ENCODE measurements at regions not wholly inside any gene's neighbourhood (a gene's known extent, or its start where the extent isn't known, plus 50 kb on each side); places are given as distances from the start of the nearest gene placed in this dataset.

DNA sequence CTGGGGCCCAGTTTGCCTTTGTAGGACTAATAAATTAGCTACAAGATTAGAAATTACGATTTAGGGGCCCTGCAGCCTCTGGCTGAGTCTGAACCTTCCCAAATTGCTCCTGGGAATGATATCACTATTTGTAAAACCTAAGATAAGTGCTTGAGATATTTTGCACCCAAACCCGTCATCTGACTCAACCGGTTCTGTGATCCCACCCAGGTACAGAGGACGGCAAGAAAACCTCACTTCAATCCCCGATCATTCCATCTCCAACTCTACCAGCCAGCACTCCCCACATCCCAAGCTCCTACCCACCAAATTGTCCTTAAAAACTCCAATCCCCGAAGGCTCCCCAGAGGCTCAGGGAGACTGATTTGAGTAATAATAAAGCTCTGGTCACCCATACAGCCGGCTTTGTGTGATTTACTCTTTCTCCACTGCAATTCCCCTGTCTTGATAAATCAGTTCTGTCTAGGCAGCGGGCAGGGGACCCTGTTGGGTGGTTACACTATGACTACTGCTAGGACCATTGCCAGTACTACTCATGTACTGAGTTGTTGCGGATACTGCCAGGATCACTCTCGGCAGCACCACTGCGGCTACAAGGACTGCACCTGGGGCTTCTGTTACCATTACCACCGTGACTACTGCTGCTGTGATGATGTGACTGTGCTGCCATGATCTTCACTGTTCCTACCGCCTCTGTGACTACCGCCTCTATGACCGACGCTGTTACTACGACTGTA lies 73.1 kb downstream of the IRF8 start:
- no peak for DNase-seq

DNA sequence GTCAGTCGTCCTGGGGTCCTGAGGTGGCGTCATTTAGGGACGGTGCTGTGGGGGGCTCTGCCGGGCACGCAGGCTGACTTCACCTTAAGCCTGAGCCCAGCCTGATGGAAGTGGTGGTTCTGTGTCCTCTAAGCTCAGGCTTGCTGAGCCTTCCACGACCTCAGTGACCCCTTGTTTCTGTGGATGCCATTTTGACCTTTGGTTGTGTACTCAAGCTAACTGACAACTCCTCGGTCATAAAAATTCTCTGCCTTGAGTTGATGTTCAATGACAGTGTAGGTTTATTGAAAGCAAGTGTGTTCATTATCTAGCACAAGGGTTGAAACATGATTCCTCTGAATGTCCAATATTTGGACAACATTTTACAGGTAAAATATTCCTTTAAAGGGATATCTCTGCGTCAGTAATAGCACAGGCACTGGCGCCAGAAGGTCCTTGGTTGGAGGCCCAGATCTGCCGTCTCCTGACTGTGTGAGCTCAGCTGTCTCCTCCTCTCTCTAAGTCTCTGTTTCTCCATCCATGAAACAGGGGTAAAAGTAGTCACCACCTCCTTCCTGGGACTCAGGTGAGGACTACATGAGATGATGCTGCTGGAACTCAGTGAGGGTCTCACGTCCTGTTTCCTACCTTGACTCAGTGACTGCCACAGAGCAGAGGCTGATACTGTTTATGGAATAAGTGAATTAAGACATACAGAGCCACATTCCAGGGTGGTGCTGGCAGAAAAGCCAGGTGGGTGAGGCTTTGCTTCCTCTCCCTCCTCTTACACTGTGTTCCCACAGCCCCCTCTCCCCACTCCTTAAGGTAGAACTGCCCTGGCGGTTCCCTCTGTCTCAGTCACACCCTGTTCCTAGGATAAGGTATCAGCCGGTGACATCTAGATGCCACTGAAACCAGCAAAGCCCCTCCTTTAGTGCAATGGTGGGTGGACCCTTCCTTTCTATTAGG lies 75.7 kb downstream of the IRF8 start:
- DNase-seq, result no peak

GRCh38 chr16:85975451-85975981 lies 76.6 kb downstream of the IRF8 start:
- DNase-seq, result no peak

GRCh38 chr16:85978291-85978775 lies 79.4 kb downstream of the IRF8 start:
- DNase-seq, result no peak

GRCh38 chr16:85978976-85979375 lies 80.0 kb downstream of the IRF8 start:
- no peak for DNase-seq

DNA sequence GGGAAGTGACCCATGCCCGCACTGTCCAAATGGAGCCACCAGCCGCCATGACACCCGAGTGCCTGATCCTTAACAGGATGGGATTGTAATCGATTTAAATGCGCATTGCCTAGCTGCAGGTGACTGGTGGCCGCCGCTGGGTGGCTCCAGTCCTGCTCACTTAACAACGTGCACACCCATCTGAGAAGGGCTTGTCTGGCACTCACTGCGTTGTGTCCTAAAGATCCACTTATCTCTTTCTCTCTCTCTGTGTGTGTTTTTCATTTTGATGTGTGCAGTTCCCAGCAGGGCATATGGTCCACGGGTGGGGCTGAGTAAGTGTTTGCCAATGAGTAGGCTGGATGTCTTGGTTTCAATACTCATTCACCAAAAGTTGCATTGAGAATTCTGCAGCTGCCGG lies 80.6 kb downstream of the IRF8 start:
- DNase-seq, result no peak

DNA sequence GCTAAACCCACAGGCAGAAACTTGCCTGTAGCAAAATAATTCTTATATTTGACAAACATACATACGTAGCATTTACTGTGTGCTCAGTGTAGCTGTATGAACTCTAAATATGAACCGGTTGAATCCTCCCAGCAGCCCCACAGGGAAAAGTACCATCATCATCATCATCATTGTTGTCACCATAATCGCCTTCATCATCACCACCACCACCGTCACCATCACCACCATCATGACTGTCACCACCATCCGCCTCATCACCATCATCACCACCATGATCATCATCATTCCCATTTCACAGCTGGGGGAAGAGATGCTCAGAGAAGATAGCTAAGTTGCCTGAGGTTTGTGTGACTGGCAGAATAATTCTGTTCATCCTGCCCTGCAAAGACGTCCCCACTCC lies 81.7 kb downstream of the IRF8 start:
- DNase-seq, result no peak

DNA sequence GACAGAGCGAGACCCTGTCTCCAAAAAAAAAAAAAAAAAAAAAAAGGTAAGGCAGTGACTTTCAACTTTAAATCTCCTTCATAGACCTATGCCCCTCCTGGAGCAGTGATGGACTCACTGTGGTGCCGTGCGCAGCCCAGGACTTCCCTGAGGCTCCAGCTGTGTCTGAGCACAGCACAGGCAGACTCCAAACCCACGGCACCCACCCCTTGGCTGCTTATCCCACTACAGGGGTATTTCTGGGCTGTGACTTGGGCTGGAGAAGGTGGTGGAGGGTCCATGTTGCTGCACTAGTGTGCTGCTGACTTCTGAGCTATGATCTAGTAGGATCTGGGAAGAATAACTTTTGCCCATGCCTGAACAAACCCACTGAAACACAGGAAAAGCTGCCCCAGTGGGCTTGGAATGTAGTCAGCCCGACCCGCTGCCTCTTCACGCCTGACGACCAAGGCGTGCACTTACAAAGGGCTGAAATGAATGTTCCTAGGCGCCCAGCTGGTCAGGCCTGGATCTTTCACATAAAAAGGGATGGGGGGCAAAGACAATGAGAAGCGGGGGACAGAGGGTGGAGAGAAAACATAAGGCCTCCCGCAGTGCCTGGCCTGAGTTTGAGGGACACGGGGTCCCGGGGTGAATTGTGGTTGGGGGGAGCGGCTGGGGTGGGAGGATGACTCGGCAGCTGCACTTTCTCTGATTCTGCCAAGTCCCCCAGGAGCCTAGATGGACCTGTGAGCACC lies 83.0 kb downstream of the IRF8 start:
- no peak for DNase-seq

DNA sequence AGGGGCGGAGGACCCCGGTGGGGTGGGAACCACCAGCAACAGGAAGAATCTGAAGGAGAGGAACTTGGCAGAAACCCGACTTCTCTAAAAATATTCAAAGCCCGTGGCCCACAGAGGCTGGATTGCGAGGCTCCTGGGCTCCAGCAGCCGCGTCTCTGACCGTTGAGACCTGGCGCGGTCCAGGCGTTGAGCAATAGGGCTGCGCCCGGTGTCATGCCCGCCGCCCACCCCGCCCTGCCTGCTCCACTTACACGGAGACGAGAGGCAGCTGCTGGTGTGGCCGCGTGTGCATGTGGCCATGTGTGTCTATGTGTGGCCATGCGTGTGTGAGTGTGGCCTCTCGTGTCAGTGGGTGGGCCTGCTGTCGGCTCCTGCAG lies 83.6 kb downstream of the IRF8 start:
- DNase-seq, result no peak

DNA sequence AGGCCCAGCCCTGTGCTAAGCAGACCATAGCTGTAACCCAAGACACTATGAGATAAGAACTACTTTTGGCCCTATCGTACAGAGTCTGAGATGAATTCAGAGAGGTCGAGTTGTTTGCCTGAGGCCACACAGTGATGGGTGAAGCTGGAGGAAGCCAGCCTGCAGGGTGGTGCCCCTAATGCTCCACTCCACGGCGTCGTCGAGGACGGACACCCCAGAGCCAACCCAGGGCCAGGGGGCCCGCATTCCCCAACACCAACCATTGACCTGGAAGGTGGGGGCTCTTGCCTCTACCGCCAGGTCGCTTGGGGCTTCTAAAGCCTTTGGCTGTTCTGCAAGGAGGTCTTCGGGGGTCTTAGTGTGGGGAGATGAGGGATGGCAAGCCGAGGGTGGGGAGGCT lies 84.1 kb downstream of the IRF8 start:
- DNase-seq, result no peak

DNA sequence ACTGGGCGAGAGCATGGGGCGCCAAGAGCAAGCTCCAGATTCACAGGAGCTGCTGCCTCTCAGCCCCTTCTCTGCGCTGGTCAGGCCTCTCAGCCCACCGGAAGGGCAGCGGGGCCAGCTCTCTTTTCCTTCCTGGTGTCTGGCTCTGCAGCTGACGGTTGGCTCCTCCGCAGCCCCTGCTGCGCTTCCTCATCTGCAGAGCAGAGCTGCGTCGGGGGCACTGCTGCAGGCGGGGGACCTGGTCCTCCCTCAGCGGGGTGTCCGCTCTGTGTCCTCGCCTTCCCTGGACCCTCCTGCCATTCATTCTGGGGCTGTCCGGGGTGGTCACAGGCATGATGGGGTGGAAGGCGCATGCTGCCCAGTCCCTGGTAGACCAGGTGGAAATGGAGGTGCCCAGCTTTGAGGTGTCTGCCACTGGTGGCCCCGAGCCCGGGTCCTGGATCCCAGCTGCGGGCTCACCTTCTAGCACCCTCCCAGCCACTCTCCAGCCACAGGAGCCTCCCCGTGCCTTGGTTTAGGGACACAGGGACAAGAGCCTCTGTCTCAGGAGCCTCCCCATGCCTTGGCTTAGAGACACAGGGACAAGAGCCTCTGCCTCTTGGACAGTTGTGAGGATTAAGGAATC lies 84.8 kb downstream of the IRF8 start:
- DNase-seq, result no peak

GRCh38 chr16:85984231-85984880 lies 85.4 kb downstream of the IRF8 start:
- no peak for DNase-seq

- no peak for DNase-seq
Observed at GRCh38 chr16:85984947-85985451, 86.0 kb downstream of the IRF8 start.

- no peak for DNase-seq
Observed at GRCh38 chr16:85986931-85987749, 88.2 kb downstream of the IRF8 start.

DNA sequence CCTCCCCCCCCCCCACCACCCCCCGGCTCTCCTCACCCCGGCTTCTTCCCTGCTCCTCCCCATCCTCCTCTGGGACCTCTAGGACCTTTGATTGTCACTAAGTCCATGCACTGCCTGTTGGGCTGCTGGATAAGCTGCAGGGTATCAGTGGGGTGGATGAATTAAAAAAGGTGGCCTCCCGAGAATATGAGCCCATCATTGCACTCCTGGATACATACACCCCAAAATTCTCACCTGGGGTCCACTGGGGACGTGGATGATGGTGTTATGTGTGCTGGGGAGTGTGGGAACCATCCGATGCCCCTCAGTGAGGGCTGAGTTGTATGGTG lies 88.8 kb downstream of the IRF8 start:
- no peak for DNase-seq

DNA sequence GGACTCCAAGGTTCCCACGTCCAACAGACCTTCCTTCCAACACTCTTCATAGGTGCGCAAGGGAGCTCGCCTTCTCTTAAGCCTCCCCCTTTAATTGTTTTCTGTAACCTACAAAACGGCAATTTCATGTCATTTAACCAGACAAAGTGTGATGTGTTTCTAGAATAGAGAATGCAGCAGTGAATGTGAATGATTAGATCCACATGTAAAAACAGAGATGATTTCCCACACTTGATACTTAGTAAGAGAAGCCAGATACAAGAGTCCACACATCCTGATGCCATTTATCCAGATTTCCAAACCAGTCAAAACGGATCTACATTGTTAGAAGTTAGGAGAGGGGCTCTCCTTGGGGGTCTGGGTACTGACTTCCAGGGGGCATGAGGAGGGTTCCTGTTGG lies 89.3 kb downstream of the IRF8 start:
- DNase-seq, result no peak

DNA sequence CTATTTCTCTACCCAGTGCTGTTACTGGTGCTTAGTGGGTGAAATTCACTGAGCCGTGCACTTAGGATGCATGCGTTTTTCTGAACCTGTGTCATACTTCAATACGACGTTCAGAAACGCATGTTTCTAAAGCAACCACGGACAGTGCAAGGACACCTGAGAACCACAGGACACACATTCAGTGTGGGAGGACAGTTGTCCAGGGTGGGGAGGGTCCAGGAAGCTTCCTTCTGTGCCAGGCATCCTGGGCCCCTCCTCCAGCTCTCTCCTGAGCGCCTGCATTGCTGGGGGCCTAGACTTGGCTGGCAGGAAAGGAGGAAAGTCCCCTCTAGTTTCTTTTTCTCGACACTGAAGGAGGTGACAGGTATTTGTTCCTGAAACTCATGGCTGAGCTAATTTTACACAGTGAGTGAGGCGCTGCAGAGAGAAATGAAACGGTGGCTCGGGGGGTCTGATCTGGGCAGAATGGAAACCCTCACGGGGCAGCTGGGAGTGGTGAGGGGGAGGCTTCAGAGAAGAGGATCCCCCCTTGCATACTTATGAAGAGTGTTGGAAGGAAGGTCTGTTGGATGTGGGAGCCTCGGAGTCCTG lies 89.9 kb downstream of the IRF8 start:
- no peak for DNase-seq

DNA sequence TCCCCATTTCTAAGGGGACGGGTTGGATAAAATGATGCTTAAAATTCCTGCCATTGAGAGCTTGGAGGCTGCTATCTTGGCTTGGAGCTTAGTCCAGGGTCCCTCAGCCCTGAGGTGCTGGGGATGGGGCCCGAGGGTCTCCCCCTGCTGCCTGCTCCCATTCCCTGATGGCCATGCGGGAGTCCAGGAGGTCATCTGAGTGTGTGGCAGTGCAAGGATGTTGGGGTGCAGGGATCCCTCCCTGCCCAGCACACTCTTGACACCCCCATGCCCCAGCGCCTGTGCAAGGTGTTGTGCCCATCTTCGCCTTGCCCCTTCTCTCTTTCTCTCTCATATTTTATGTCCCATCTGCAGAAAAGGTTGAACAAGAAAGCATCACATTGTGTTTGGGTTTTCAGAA lies 90.4 kb downstream of the IRF8 start:
- no peak for DNase-seq

DNA sequence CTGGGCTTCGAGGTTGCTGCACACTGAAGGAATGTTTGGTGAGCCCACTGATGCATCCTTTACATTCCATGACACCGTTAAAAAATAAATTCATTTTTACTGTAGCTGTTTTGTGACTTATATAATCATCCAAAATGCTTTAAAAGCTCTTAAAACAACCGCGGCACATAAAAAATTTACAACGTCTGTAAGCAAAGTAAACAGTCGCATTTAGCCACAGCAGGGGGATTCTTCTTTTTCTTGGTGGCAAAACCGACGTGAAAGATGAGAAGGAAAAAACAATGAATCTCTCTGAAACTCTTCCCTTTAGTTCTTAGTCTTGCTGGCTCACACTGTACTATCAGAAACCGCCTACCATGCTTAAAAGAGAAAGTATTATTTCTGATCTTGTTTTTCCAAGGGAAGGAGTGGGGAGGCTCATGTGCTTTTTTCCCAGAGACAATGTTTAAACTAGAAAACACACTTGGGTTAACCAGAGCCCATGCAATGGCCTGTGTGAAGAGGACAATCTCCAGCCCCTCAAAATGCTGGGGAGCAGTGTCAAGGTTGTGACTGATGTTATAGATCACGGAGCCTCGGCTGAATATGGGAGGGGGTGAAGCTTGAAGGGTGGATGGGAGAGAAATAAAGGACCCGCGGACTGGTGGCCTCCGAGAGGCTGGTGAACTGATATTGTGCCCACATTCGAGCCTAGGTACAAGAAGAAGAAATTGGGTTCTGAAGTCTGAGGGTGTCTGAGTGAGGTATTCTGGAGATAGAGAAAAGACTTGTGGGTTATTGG lies 91.1 kb downstream of the IRF8 start:
- no peak for DNase-seq

DNA sequence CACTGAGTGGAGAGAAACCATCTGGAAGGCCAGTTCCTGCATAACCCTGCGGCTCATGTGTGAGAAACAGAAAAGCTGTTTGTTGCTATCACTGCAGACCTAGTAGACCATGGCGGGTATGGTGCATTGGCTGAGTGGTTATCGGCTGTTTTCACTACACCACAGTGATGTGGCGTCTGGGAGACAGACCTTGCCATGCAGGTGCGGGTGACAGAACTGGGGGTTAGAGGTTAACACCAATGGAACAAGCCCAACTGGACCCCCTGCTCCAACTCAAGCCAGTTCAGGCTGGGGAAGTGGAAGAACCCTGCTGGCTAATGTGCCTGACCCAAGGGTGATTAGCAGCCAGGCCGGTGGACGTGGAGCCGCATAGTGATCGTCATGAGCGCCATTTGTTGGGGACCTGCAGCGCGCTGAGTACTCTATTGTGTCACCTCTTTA lies 91.9 kb downstream of the IRF8 start:
- DNase-seq, result no peak
